BE2C (cell line): ENCODE measurements at regions not wholly inside any gene's neighbourhood (a gene's known extent, or its start where the extent isn't known, plus 50 kb on each side); places are given as distances from the start of the nearest gene placed in this dataset.

Experiments
- DNase-seq: peaks from one replicate; pipeline ENCODE4 v3.0.0-alpha.2; 2020
- H3K27me3 ChIP-seq: fragments of 250-450 bp; sonication (Bioruptor Pico); 2 replicates; pipeline ENCODE4 v1.5.1; 2020; ENCODE audit warnings: mild to moderate bottlenecking
- H3K36me3 ChIP-seq: fragments of 250-450 bp; sonication (Bioruptor Pico); 2 replicates; pipeline ENCODE4 v1.5.1; 2020; ENCODE audit warnings: mild to moderate bottlenecking
- H3K4me1 ChIP-seq: fragments of 250-450 bp; sonication (Bioruptor Pico); 2 replicates; pipeline ENCODE4 v1.5.1; 2020
- H3K4me3 ChIP-seq: 2 replicates; pipeline ENCODE4 v1.5.1; 2011; ENCODE audit warnings: low read depth, low read length
- H3K9me3 ChIP-seq: fragments of 250-450 bp; sonication (Bioruptor Pico); 2 replicates; pipeline ENCODE4 v1.5.1; 2020
- TF ChIP-seq, protein P1 (sequence below): IDR thresholded peaks from 2 replicates; pipeline ENCODE4 v1.5.1; 2012; ENCODE audit warnings: mild to moderate bottlenecking, low read depth, low read length

DNA sequence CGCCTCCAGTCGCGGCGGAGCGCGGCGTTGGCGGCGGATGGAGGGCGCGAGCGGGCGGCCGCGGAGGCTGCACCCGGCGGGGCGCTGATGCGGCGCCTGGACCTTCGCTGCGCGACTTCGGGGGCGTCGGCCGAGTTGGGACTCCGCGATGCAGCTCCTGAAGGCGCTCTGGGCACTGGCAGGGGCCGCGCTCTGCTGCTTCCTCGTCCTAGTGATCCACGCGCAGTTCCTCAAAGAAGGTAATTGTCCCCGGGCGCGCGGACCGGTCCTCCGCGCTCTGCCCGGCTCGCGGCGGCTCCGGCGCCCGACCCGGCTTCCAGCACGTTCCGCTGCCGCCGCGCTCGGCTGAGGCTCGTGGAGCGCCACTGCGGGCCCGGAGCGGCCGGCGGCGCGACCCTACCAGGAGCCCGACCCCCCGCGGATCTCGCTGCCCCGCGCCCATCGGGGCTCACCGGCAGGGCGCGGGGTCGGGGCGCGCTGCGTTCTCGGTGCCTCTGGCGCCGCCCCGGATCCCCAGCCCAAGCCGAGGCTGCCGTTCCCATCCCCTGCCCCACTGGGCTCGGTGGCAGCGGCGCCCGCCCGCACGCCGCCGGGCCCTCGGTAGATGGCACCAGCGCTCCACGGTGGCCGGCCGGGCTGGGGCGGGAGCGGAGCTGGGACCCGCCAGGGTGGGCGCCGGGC is 1251.2 kb downstream of the BRD1 start:
- no peaks in the 10 kb centered on the region for H3K27me3 ChIP-seq
- H3K36me3 ChIP-seq: no peaks in the 10 kb centered on the region
- TF ChIP-seq, protein P1, sequence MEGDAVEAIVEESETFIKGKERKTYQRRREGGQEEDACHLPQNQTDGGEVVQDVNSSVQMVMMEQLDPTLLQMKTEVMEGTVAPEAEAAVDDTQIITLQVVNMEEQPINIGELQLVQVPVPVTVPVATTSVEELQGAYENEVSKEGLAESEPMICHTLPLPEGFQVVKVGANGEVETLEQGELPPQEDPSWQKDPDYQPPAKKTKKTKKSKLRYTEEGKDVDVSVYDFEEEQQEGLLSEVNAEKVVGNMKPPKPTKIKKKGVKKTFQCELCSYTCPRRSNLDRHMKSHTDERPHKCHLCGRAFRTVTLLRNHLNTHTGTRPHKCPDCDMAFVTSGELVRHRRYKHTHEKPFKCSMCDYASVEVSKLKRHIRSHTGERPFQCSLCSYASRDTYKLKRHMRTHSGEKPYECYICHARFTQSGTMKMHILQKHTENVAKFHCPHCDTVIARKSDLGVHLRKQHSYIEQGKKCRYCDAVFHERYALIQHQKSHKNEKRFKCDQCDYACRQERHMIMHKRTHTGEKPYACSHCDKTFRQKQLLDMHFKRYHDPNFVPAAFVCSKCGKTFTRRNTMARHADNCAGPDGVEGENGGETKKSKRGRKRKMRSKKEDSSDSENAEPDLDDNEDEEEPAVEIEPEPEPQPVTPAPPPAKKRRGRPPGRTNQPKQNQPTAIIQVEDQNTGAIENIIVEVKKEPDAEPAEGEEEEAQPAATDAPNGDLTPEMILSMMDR: no peak
- DNase-seq: no peak
- no peaks in the 10 kb centered on the region for H3K4me1 ChIP-seq
- peaks cover 4% of the 10 kb centered on the region; the same call in 1 of the 2 replicates for H3K9me3 ChIP-seq
- H3K4me3 ChIP-seq: no peak overlapping the region

GRCh38 chr22:48575618-48576332 is 1251.9 kb downstream of the BRD1 start:
- no peaks in the 10 kb centered on the region for H3K36me3 ChIP-seq
- no peaks in the 10 kb centered on the region for H3K4me1 ChIP-seq
- TF ChIP-seq, protein P1: no peak
- H3K4me3 ChIP-seq: no peak overlapping the region
- H3K9me3 ChIP-seq: peaks cover 4% of the 10 kb centered on the region; the same call in 1 of the 2 replicates
- H3K27me3 ChIP-seq: no peaks in the 10 kb centered on the region
- no peak for DNase-seq

GRCh38 chr22:48574776-48575617 is 1252.7 kb downstream of the BRD1 start:
- TF ChIP-seq, protein P1: no peak
- Histone ChIP-seq H3K4me1 (no peaks in the 10 kb centered on the region), H3K36me3 (no peaks in the 10 kb centered on the region), H3K9me3 (peaks cover 4% of the 10 kb centered on the region; the same call in 1 of the 2 replicates), H3K4me3 (no peak overlapping the region), H3K27me3 (no peaks in the 10 kb centered on the region)
- DNase-seq: no peak

DNA sequence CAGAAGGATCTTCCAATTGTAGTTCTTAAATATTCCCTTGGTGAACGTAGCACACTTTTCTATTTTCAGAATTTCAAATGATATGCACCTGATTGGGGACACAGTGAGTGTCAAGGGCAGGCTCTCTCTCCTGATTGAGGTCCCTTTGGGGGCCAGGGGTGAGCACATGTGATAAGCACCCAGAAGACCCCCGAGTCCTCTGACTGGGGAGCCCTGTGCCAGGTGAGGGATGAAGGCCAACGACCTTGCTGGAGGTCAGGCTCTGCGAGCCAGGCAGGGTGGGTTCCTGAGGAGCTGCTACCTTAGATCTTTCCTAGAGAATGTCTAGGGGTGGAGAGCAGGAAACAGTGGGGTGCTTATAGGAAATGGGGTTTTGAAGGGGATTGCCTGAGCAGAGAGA is 1253.9 kb downstream of the BRD1 start:
- Histone ChIP-seq H3K36me3 (no peaks in the 10 kb centered on the region), H3K4me3 (no peak overlapping the region), H3K9me3 (peaks cover 4% of the 10 kb centered on the region; the same call in 1 of the 2 replicates), H3K4me1 (no peaks in the 10 kb centered on the region), H3K27me3 (no peaks in the 10 kb centered on the region)
- TF ChIP-seq, protein P1: no peak
- no peak for DNase-seq

DNA sequence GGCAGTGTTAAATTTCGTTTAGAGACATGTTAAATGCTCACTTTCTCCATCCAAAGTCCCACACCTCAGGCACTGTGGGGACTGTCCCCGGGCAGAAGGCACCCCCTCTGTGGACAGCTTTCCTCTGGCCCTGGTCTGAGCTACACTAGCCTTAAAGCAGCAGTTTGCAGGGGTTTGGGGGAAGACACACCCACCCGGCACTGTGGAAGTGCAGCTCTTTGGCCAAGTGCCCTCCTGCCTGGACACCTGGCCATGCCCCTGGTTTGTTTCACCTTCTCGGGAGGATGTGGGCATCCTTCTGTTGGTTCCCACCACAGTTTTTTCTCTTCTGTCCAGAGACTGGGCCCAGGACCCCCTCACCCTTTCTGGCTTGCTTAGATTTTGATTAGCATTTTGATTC is 1254.7 kb downstream of the BRD1 start:
- no peak for DNase-seq
- Histone ChIP-seq H3K9me3 (peaks cover 8% of the 10 kb centered on the region; the same call in 1 of the 2 replicates), H3K36me3 (no peaks in the 10 kb centered on the region), H3K27me3 (no peaks in the 10 kb centered on the region), H3K4me1 (no peaks in the 10 kb centered on the region), H3K4me3 (no peak overlapping the region)
- TF ChIP-seq, protein P1: no peak
